HEK293 (cell line): ENCODE measurements at regions not wholly inside any gene's neighbourhood (a gene's known extent, or its start where the extent isn't known, plus 50 kb on each side); places are given as distances from the start of the nearest gene placed in this dataset.

Experiments
- KLF9 ChIP-seq: fragments of 450-650 bp; formaldehyde crosslinking; IDR thresholded peaks from 2 replicates; pipeline ENCODE4 v1.5.1; 2016; ENCODE audit warnings: missing biosample characterization, missing genetic modification characterization, low read depth
- REST ChIP-seq: fragments of 450-650 bp; formaldehyde crosslinking; IDR thresholded peaks from 2 replicates; pipeline ENCODE4 v1.5.1; 2016; ENCODE audit warnings: missing biosample characterization, missing genetic modification characterization
- ZNF335 ChIP-seq: fragments of 450-650 bp; formaldehyde crosslinking; conservative IDR thresholded peaks from 2 replicates; pipeline ENCODE4 v1.5.1; 2016; ENCODE audit warnings: missing biosample characterization, missing genetic modification characterization
- ZNF654 ChIP-seq: fragments of 450-650 bp; formaldehyde crosslinking; IDR thresholded peaks from 2 replicates; pipeline ENCODE4 v1.5.1; 2016; ENCODE audit warnings: low read depth, missing biosample characterization, missing genetic modification characterization
- TF ChIP-seq, protein P1 (sequence below): fragments of 450-650 bp; formaldehyde crosslinking; IDR thresholded peaks from 2 replicates; pipeline ENCODE4 v1.5.1; 2016; ENCODE audit warnings: missing biosample characterization, missing genetic modification characterization
- TF ChIP-seq, protein P2 (sequence below): fragments of 450-650 bp; formaldehyde crosslinking; IDR thresholded peaks from 2 replicates; pipeline ENCODE4 v1.5.1; 2016; ENCODE audit warnings: missing biosample characterization, missing genetic modification characterization

DNA sequence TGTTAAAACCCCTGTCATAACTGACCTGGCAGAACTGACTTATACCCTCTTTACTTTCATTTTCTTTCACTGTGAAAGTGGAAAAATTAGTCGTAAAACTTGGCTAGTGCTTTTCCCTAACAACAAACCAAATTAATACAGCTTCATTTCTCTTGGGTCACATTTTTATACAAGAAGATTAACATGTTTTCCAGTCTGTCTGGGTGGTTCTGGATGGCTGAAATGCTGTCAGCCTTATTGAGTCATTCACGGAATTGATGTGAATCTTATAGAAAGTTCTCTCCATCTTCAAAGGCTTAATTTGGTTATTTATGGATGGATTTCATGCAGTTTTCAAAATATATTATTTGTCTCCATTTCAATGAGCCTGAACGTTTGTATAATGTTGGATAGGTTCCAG is 440.0 kb downstream of the KCTD12 start:
- TF ChIP-seq, protein P1, sequence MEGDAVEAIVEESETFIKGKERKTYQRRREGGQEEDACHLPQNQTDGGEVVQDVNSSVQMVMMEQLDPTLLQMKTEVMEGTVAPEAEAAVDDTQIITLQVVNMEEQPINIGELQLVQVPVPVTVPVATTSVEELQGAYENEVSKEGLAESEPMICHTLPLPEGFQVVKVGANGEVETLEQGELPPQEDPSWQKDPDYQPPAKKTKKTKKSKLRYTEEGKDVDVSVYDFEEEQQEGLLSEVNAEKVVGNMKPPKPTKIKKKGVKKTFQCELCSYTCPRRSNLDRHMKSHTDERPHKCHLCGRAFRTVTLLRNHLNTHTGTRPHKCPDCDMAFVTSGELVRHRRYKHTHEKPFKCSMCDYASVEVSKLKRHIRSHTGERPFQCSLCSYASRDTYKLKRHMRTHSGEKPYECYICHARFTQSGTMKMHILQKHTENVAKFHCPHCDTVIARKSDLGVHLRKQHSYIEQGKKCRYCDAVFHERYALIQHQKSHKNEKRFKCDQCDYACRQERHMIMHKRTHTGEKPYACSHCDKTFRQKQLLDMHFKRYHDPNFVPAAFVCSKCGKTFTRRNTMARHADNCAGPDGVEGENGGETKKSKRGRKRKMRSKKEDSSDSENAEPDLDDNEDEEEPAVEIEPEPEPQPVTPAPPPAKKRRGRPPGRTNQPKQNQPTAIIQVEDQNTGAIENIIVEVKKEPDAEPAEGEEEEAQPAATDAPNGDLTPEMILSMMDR (tag by site-specific recombination) = no peak
- TF ChIP-seq REST (no peak), KLF9 (no peak), ZNF654 (tag by site-specific recombination) (no peak), ZNF335 (tag by site-specific recombination) (no peak)
- TF ChIP-seq, protein P2, sequence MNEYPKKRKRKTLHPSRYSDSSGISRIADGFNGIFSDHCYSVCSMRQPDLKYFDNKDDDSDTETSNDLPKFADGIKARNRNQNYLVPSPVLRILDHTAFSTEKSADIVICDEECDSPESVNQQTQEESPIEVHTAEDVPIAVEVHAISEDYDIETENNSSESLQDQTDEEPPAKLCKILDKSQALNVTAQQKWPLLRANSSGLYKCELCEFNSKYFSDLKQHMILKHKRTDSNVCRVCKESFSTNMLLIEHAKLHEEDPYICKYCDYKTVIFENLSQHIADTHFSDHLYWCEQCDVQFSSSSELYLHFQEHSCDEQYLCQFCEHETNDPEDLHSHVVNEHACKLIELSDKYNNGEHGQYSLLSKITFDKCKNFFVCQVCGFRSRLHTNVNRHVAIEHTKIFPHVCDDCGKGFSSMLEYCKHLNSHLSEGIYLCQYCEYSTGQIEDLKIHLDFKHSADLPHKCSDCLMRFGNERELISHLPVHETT = no peak
